NB4 (cell line): ENCODE measurements at regions not wholly inside any gene's neighbourhood (a gene's known extent, or its start where the extent isn't known, plus 50 kb on each side); places are given as distances from the start of the nearest gene placed in this dataset.
"Not testable (repeated sequence)": the region's sequence is repeated elsewhere in the genome, so short reads cannot be mapped to it uniquely, and the experiment has no call there.

Source experiments
- DNase-seq: peaks from one replicate; pipeline ENCODE4 v3.0.0; 2010; ENCODE audit warnings: low read depth
- H3K4me3 ChIP-seq: one replicate; pipeline ENCODE4 v1.5.1; 2011; ENCODE audit warnings: mild to moderate bottlenecking, low read depth, low read length, moderate library complexity
- CTCF ChIP-seq: IDR thresholded peaks from one replicate; pipeline ENCODE4 v1.5.1; 2012; ENCODE audit warnings: low read depth, low read length
- MYC ChIP-seq: IDR thresholded peaks from 2 replicates; pipeline ENCODE4 v1.6.1; 2011; ENCODE audit warnings: low read depth, low read length
- POLR2A ChIP-seq: IDR thresholded peaks from 2 replicates; pipeline ENCODE4 v1.6.1; 2011; ENCODE audit warnings: mild to moderate bottlenecking; ENCODE audit not compliant: insufficient read length; ENCODE audit errors: extremely low read depth
- TF ChIP-seq, protein P1 (sequence below): IDR thresholded peaks from 2 replicates; pipeline ENCODE4 v1.6.1; 2011; ENCODE audit warnings: low read depth, low read length

DNA sequence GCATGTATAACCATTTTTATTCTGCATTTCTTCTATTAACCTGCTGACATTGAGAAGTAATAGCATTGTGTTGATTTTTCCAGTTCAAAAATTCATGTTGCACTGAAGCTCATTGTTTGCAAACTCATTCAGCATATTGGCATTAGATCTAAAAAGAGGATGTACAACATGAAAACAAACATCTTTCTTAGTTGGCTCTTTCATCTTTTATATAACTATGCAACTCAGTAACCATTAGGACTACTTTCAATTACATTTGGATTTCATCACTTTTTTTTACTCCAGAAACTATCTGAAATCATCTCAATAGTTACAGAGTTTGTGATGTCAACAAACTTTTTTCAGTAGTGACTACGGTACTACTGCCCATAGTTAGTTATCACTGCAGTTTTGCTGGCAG, 346.0 kb upstream of the EPHA5 start:
- no peak for DNase-seq
- TF ChIP-seq, protein P1, sequence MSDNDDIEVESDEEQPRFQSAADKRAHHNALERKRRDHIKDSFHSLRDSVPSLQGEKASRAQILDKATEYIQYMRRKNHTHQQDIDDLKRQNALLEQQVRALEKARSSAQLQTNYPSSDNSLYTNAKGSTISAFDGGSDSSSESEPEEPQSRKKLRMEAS: no peak
- H3K4me3 ChIP-seq: no peak overlapping the region

DNA sequence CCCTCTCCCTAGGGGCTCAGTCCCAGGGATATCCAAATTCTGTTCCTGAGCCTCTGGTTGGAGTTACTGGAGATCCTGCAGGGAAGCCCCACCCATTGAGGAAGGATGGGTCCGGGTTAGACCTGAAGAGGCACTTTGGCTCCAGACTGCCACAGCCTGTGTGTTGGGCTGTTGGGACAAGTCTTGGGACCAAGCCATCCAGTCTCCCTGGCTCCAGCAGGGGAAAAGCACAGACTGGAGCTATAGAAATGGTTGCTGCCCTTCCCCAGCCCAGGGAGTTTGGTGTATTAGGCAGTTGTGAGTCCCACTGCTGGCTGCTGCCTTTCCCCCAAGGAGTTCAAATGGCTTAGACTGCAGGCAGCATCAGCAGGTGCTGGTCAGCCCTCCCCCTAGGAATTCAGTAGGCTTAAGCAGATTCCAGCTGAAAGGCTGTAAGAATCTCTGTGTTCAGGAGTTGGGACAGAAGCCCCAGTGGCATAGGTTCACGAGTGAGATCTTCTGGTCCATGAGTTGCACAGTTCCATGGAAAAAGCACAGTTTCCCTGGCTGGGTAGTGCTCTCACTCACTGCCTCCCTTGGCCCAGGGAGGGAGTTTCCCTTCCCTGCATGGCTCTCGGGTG, 344.0 kb upstream of the EPHA5 start:
- no peak overlapping the region for H3K4me3 ChIP-seq
- TF ChIP-seq POLR2A: no peak
- no peak for TF ChIP-seq CTCF
- TF ChIP-seq, protein P1: no peak
- no peak for TF ChIP-seq MYC
- no peak for DNase-seq

DNA sequence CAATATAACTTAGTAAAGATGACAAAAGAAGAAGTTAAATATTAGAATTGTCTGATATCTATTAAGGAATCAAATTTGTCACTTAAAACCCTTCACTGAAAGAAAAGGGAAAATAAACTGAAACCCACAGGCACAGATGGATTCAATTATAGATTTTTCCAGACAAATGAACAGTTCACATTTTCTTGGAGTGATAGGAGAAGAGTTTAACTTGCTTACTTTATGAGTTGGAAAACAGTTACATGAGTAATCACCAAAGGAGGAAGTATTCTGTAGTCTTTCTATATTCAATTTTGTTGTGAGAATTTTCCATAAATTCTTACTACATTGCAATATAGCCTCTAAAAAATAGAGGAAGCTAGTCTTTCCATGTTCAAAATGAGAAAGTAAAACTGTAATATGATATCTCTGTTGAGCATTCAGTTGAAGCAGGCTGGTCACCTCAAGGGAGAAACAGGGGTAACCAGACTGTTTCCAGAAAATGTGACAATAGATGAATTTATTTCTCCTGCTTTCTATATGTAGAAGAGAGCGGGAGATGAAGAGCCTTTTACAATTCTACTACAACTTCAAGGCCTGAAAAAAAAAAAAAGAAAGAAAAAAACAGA, 330.3 kb upstream of the EPHA5 start:
- no peak for TF ChIP-seq POLR2A
- no peak for TF ChIP-seq MYC
- TF ChIP-seq CTCF: no peak
- TF ChIP-seq, protein P1: no peak
- H3K4me3 ChIP-seq: no peak overlapping the region
- no peak for DNase-seq

DNA sequence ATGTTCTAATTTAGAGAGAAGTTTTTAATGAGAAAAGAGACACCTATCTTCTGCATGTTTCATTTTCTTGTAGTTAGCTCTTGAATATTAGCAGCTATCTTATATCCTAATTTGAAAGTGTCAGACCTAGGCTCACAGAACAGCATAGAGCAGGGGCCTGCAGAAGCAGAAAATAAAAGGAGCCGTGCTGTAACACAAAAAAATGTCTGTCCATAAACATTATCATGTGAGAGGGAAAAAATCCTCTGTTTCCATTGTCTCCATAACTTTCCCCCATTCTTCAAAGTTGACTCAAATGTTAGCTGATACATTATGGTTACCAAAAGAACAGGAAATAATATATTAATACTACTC, 329.2 kb upstream of the EPHA5 start:
- no peak overlapping the region for H3K4me3 ChIP-seq
- TF ChIP-seq CTCF (no peak), POLR2A (no peak), MYC (no peak)
- TF ChIP-seq, protein P1: no peak
- DNase-seq: no peak

DNA sequence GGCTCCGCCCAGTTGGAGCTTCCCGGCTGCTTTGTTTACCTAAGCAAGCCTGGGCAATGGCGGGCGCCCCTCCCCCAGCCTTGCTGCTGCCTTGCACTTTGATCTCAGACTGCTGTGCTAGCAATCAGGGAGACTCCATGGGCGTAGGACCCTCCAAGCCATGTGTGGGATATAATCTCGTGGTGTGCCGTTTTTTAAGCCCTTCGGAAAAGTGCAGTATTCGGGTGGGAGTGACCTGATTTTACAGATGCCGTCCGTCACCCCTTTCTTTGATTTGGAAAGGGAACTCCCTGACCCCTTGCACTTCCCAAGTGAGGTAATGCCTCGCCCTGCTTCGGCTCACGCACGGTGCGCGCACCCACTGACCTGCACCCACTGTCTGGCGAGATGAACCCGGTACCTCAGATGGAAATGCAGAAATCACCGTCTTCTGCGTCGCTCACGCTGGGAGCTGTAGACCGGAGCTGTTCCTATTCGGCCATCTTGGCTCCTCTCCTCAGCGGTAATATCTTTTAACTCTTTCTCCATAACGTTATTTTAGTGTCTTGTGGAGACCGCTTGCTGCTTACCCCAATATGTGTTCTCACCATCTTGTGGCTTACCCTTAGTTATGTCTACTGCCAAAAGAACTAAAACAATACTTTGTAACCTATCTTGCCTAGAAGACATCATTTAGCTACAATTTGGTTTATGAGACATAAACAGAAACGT, 328.7 kb upstream of the EPHA5 start:
- H3K4me3 ChIP-seq, DNase-seq: not testable (repeated sequence)

DNA sequence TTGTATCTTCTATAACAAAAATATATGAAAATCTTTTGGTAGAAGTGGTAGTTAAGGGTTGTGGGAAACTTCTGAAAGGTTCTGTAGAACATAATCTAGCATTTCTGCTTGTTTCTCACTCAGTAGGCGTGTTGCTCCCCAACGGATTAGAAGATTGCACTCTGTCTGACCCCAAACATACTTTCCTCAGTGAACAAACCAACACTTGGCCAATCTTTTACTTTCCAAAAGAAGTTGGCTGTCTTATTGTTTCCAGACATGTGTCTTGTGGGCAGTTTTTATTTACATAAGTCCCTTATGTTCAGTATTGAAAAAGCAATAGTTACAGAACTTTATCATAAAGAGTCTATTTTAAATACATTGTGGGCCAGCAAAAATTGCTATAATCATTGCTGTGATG, 312.8 kb upstream of the EPHA5 start:
- no peak overlapping the region for H3K4me3 ChIP-seq
- DNase-seq: no peak
- TF ChIP-seq, protein P1: no peak
- TF ChIP-seq CTCF (no peak), MYC (no peak), POLR2A (no peak)

- no peak for DNase-seq
- TF ChIP-seq CTCF: no peak
- TF ChIP-seq MYC: no peak
- TF ChIP-seq, protein P1: no peak
- no peak for TF ChIP-seq POLR2A
- no peak overlapping the region for H3K4me3 ChIP-seq
Observed at GRCh38 chr4:65976287-65976686, 306.0 kb upstream of the EPHA5 start.
